Non-pigmented ciliary epithelial cell (primary cell): ENCODE measurements at regions not wholly inside any gene's neighbourhood (a gene's known extent, or its start where the extent isn't known, plus 50 kb on each side); places are given as distances from the start of the nearest gene placed in this dataset.
"Not testable (repeated sequence)": the region's sequence is repeated elsewhere in the genome, so short reads cannot be mapped to it uniquely, and the experiment has no call there.

Experiments
- DNase-seq: peaks from one replicate; pipeline ENCODE4 v3.0.0-alpha.2; 2010; ENCODE audit warnings: low read depth

DNA sequence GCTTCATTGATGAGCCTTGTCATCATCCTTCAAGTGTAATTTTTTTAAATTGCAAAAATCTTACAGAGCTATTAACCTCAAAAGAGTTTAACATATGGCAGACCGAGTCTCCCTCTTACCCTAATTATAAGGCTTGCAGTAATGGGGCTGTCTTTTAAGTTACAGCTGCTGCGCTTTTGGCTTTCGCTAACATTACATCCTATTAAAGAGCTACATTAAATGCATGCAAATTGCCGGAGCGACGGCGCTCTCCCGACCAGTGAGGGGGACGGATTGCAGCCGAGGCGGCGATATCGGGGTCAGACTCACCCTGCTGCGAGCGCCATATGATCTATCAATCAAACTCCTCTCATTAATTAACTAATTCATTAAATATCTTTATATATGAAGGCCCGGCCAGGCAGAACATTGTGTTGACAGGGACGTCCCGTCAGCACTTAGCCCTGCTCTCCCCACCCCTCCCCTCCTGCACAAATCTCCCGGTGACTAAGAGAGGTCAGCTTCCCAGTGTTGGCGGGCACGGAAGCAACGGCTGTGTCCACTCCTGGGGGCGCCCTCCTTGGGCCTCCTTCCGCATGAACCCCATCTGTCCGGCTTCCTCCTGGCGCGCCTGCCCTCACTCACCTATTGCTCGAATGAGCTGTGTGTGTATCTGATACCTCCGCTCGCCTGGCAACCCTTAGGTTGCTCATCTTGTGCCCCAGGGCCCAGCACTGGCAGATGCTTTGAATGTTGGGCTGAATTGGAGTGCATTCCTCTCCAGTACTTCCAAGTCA is 156.0 kb upstream of the CADM1 start:
- no peak for DNase-seq

GRCh38 chr11:115659061-115659963 is 155.1 kb upstream of the CADM1 start:
- DNase-seq, result no peak

DNA sequence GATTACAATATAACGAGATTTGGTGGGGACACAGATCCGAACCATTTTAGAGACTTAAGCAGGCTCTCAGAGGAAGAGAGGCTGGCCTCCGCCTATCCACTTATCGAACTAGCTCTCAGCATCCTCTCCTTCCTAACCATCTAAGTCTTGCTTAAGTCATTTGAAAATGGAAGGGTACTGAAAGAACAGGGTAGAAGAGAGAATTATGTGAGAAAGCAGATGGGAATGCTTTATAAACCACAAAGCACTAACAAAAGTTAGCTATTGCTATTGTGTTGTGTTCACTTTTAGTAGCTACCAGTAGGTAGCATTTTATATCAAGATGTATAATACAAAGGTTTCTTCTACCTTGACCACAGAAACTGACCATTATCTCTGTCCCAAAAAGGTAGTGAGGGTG is 153.4 kb upstream of the CADM1 start:
- no peak for DNase-seq

DNA sequence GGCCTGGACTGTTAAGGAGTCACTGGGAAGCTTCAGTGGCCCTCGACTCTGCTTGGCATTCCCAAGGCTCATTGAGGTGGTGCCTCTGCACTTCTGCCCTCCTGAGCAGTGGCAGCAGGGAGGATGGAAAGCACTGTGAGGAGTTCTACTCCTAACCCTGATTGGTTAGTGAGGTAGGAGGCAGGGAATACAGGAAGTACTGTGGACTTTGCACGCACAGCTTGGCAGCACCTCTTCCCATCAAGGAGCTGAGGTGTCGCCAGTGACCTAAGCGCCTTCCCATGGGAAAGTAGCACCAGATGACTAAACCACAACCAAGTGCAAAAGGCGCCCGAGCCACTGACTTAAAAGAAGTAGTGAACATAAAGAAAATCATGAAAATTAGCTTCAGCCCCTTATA is 152.5 kb upstream of the CADM1 start:
- no peak for DNase-seq

DNA sequence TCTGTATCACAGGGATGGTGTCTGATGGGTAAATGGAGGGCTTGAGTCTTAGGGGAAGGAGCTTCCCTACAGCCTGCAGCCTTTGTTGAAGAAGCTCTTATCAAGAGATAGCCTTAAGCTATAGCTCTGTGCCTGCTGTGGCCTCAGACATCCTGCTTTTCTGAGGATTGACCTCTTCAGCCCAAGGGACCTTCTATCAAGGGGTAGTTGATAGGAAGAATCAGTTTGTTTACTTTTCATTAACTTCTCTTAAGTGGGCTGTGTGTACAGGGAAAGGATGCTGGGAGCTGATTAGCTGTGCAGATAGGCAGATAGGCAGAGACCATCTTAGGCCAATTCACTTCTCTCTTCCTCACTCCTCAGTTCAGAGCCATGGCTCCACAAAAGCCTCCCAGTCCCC is 151.8 kb upstream of the CADM1 start:
- DNase-seq, result no peak

- DNase-seq, result no peak
These were observed 150.6 kb upstream of the CADM1 start for GRCh38 chr11:115654792-115655191.

- no peak for DNase-seq
These were observed 149.7 kb upstream of the CADM1 start for GRCh38 chr11:115653926-115654325.

DNA sequence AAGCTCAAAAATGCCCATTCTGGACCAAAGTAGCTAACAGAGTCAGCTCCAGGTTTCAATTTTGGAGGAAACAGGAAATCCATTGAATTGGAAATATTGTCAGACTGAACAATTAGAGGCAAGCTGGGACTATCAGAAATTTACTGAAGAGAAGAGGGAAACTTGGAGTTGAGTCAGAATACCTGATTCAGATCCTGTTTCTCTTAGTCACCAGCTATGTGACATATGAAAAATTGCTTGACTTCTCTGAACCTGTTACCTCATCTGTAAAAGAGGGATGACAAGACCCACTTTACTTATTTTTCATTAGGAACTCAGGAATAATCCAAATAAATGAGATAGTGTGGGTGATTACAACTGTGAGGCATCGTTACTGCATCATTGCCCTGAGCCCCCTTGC is 148.9 kb upstream of the CADM1 start:
- no peak for DNase-seq

DNA sequence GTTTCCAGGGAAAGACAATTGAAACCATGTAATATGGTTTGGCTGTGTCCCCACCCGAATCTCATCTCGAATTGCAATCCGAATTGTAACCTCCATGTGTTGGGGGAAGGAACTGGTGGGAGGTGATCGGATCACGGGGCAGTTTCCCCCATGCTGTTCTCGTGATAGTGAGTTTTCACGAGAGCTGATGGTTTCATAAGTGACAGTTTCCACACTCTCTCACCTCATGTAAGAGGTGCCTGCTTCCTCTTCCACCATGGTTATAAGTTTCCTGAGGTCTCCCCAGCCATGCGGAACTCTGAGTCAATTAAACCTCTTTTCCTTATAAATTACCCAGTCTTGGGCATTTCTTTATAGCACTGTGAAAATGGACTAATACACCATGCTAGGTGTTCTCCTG is 148.3 kb upstream of the CADM1 start:
- no peak for DNase-seq

GRCh38 chr11:115652094-115652493 is 147.9 kb upstream of the CADM1 start:
- no peak for DNase-seq

GRCh38 chr11:115649461-115649860 is 145.2 kb upstream of the CADM1 start:
- no peak for DNase-seq

- no peak for DNase-seq
These were observed 141.6 kb upstream of the CADM1 start for GRCh38 chr11:115645631-115646317.

- DNase-seq, result no peak
These were observed 140.6 kb upstream of the CADM1 start for GRCh38 chr11:115644856-115645255.

DNA sequence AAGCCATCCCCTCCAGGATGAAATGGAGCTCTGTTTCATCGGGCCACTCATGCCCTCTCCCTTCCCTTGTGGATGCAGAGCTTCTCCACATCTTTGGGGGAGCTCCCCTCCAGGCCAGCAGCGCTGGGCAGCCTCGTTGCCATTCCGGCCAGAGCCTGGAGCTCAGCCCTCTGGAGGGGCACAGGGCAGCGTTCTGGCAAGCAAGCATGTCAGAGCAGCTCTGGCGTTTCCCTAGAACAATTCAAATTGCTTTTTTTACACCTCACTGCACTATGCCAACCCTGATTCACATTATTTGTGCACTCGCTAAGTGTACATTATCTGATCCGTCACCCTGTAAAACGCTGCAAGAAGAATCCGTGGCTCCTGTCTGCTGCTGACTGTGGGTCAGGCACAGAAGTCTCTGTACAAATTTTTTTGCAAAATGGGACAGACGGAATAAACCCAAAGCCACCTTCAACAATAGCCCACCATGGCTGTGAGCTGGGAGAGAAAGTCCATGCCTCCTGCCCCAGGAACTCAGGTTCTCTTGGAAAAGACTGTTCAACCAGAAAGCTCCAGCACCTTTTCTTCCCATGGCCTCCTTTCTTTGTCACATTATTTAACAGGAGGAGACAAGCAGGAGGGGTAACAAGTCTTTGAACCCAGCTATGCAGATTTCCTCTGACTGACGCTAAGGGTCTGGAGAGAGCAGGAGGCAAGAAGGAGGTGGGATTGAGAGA is 139.5 kb upstream of the CADM1 start:
- DNase-seq, result no peak

DNA sequence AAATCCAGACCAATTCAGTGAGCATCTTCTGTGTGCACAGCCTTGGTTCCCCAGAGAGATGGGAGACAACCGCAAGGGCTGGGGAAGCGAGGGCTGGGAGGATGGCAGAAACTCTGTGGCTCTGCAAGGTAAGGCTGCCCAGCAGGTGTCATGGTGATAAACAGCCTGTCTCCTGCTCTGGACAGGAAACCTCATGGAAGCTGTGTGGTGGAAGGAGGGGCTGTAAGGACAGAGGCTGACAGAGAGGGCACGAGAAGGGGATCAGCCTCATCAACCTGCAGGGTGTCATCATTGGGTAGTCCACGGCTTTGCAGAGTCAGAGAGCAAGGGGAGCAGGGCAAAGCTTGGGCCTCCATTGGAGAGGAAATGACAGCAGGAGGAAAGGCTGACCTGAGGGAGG is 138.4 kb upstream of the CADM1 start:
- DNase-seq, result no peak

DNA sequence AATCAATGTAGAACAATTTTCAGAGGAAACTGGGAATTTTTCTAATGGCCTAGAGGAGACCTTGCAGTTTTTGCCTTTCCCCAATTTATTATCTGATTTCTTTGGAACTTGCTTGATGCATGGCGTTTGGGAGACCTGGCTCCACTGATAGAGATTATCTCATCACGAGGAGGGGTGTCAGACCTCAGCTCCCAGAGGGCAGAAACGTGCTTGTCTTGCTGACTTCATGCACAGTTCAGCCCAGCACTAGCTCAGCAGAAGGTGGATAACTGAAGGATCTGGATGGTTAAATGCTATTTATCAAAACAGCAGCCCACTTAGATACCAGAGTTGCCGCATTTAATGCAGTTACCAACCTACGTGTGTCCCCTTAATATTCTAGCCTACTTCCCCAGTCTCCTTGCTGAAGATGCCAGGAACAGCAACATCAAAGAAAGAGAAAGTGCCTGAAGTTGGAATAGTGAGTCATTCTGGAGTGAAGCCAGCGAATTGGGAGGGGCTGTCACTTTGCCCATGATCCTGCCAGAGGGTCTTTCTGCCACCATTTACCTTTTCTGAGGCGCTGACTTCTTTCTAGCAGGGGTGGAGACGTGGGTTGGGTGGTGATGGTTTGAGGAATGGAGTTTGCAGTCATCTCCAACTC is 133.5 kb upstream of the CADM1 start:
- DNase-seq, result no peak

- DNase-seq, result no peak
These were observed 132.7 kb upstream of the CADM1 start for GRCh38 chr11:115636753-115637527.

DNA sequence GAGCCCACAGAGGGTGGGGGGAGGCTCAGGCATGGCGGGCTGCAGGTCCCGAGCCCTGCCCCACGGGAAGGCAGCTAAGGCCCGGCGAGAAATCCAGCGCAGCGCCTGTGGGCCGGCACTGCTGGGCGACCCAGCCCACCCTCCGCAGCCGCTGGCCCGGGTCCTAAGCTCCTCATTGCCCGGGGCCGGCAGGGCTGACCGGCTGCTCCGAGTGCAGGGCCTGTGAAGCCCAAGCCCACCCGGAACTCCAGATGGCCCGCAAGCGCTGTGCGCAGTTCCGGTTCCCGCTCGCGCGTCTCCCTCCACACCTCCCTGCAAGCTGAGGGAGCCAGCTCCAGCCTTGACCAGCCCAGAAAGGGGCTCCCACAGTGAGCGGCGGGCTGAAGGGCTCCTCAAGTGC is 129.8 kb upstream of the CADM1 start:
- DNase-seq, result not testable (repeated sequence)

- no peak for DNase-seq
These were observed 127.8 kb upstream of the CADM1 start for GRCh38 chr11:115632061-115632460.

GRCh38 chr11:115631609-115632008 is 127.4 kb upstream of the CADM1 start:
- no peak for DNase-seq

DNA sequence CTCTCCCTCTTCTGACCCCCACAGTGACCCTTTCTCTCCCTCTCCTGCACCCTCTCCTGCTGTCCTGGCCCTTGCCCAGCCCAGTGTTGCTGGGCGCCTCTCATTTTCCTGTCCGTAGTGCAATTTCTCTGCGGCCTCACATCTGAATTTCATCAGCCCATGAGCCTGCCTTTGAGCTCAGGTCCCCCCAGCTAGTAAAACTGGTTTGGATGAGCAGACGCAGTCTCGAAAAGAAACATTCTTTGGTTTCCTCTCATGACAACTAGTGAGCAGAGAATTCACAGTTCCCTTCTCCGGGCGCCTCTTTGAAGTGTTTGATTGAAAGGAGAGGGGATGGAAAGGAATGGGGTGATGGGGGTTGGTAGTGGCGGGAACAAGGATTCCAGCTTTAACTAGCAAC is 126.0 kb upstream of the CADM1 start:
- no peak for DNase-seq
